PC-3 (cell line): ENCODE measurements at regions not wholly inside any gene's neighbourhood (a gene's known extent, or its start where the extent isn't known, plus 50 kb on each side); places are given as distances from the start of the nearest gene placed in this dataset.

Source experiments
- ATAC-seq: fragments of 200-7000 bp; cut with Tn5 transposase; 2 replicates; pipeline ENCODE4 v1.9.1; 2020; ENCODE audit warnings: mild to moderate bottlenecking, moderate library complexity
- BruUV-seq: library from RNA; stranded (reverse); fragments of 400-500 nt; replicated peaks from 2 replicates; lab custom pipeline; 2021; lab: Mats Ljungman, UMichigan
- CTCF ChIA-PET: fragments of 300-600 bp; sonication (Branson Sonifier 250); formaldehyde crosslinking; loops from one replicate; lab custom pipeline; 2022; ENCODE audit warnings: antibody characterized with exemption; lab: Charles Lee
- POLR2A ChIA-PET: fragments of 300-600 bp; sonication (Branson Sonifier 250); formaldehyde crosslinking; loops from one replicate; lab custom pipeline; 2022; ENCODE audit warnings: antibody characterized with exemption; ENCODE audit not compliant: unreplicated experiment; lab: Charles Lee
- DNase-seq: peaks from one replicate; pipeline ENCODE4 v3.0.0-alpha.2; 2015
- H2AFZ ChIP-seq: fragments of 300-600 bp; sonication (generic); 2 replicates; pipeline ENCODE4 v1.6.0; 2016; ENCODE audit warnings: antibody characterized with exemption, low read length
- H3F3A ChIP-seq: fragments of 300-600 bp; sonication (generic); one replicate; pipeline ENCODE4 v1.6.0; 2017; ENCODE audit warnings: antibody characterized with exemption, low read length, control low read depth, mild to moderate bottlenecking; ENCODE audit not compliant: unreplicated experiment
- H3K27ac ChIP-seq: fragments of 300-600 bp; sonication (generic); 2 replicates; pipeline ENCODE4 v1.5.1; 2016; ENCODE audit warnings: mild to moderate bottlenecking, low read length
- H3K27me3 ChIP-seq: fragments of 300-600 bp; sonication (generic); 2 replicates; pipeline ENCODE4 v1.6.1; 2016; ENCODE audit warnings: low read length, mixed read lengths
- H3K36me3 ChIP-seq: fragments of 300-600 bp; sonication (generic); 2 replicates; pipeline ENCODE4 v1.6.1; 2016; ENCODE audit warnings: low read depth, mixed run types, low read length, mixed read lengths
- H3K4me1 ChIP-seq: fragments of 300-600 bp; sonication (generic); 2 replicates; pipeline ENCODE4 v1.5.1; 2016; ENCODE audit warnings: low read length; ENCODE audit not compliant: insufficient read depth
- H3K4me2 ChIP-seq: fragments of 300-600 bp; sonication (generic); 2 replicates; pipeline ENCODE4 v1.6.0; 2016; ENCODE audit warnings: low read length
- H3K4me3 ChIP-seq: fragments of 300-600 bp; sonication (generic); 2 replicates; pipeline ENCODE4 v1.5.1; 2016; ENCODE audit warnings: mild to moderate bottlenecking, low read length, mixed read lengths
- H3K79me2 ChIP-seq: fragments of 300-600 bp; sonication (generic); 2 replicates; pipeline ENCODE4 v1.6.1; 2017; ENCODE audit warnings: low read length, mixed read lengths
- H3K9ac ChIP-seq: fragments of 300-600 bp; sonication (generic); 2 replicates; pipeline ENCODE4 v1.6.0; 2016; ENCODE audit warnings: mild to moderate bottlenecking, low read length
- H3K9me2 ChIP-seq: fragments of 300-600 bp; sonication (generic); replicated peaks from 2 replicates; pipeline ENCODE4 v1.6.1; 2016; ENCODE audit warnings: mixed run types, low read length, mixed read lengths
- H3K9me3 ChIP-seq: fragments of 300-600 bp; sonication (generic); 2 replicates; pipeline ENCODE4 v1.6.1; 2016; ENCODE audit warnings: low read length, mixed read lengths
- H4K20me1 ChIP-seq: fragments of 300-600 bp; sonication (generic); 2 replicates; pipeline ENCODE4 v1.6.1; 2016; ENCODE audit warnings: low read length, mixed read lengths
- EZH2 ChIP-seq: fragments of 300-600 bp; sonication (generic); IDR thresholded peaks from one replicate; pipeline ENCODE4 v1.6.1; 2017; ENCODE audit warnings: antibody characterized with exemption, mild to moderate bottlenecking, low read length; ENCODE audit not compliant: unreplicated experiment
- EZH2phosphoT487 ChIP-seq: fragments of 300-600 bp; sonication (generic); IDR thresholded peaks from 2 replicates; pipeline ENCODE4 v1.6.1; 2018; ENCODE audit warnings: mild to moderate bottlenecking, antibody characterized with exemption, low read length, borderline replicate concordance
- intact Hi-C: fragments of 100-400 bp; cut with micrococcal nuclease; formaldehyde crosslinking; loops from 2 replicates; pipeline ENCODE4 v1.9.0; 2023
- TF ChIP-seq, protein P1 (sequence below): fragments of 300-600 bp; sonication (generic); conservative IDR thresholded peaks from 2 replicates; pipeline ENCODE4 v1.5.1; 2017; ENCODE audit warnings: antibody characterized with exemption, low read depth, mild to moderate bottlenecking, low read length

DNA sequence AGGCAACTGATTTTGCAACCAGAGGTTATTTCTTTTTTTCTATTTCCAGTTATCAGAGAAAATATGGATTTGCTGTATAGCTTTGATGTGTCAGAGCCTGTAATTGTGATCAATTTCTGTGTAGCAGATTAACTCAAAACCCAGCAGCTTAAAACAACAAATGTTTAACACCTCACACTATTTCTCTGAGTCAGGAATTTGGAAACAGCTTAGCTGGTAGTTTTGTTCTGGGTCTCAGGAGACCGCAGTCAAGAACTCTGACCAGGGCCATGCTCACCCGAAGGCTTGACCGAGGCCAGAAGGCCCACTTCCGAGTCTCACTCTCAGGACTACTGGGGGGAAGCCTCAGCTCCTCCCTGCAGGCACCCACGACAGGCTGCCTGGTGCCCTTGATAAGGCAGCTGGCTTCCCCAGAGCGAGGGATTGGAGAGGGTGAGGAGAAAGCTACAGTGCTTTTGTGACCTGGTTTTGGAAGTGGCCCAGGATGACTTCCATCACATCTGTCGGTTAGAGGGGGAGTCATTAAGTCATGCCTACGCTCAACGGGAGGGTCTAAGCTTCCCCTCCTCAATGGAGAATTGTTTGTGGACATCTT, 105.7 kb upstream of the SHH start:
- H3K4me3 ChIP-seq: no peak overlapping the region
- no peaks in the 10 kb centered on the region for H3F3A ChIP-seq
- BruUV-seq: no TSS peak
- intact Hi-C loops: loop anchor here (2.0 kb wide), 5 partner anchors 33 to 89 kb away; no protein-coding TSS in a partner anchor
- H3K9me3 ChIP-seq: no peaks in the 10 kb centered on the region
- POLR2A ChIA-PET: no interaction called here
- CTCF ChIA-PET: interaction anchor here (0.9 kb wide), 1 partner anchor 137 kb away, joined by 4 read pairs; no protein-coding TSS in a partner anchor
- no peaks in the 10 kb centered on the region for H4K20me1 ChIP-seq
- H2AFZ ChIP-seq: no peak overlapping the region
- TF ChIP-seq EZH2phosphoT487 (no peak), EZH2 (no peak)
- TF ChIP-seq, protein P1, sequence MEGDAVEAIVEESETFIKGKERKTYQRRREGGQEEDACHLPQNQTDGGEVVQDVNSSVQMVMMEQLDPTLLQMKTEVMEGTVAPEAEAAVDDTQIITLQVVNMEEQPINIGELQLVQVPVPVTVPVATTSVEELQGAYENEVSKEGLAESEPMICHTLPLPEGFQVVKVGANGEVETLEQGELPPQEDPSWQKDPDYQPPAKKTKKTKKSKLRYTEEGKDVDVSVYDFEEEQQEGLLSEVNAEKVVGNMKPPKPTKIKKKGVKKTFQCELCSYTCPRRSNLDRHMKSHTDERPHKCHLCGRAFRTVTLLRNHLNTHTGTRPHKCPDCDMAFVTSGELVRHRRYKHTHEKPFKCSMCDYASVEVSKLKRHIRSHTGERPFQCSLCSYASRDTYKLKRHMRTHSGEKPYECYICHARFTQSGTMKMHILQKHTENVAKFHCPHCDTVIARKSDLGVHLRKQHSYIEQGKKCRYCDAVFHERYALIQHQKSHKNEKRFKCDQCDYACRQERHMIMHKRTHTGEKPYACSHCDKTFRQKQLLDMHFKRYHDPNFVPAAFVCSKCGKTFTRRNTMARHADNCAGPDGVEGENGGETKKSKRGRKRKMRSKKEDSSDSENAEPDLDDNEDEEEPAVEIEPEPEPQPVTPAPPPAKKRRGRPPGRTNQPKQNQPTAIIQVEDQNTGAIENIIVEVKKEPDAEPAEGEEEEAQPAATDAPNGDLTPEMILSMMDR: no peak
- no peaks in the 10 kb centered on the region for H3K9me2 ChIP-seq
- H3K9ac ChIP-seq: no peak overlapping the region
- H3K27me3 ChIP-seq: no peaks in the 10 kb centered on the region
- H3K4me1 ChIP-seq: peaks cover 54% of the 10 kb centered on the region
- no peak overlapping the region for H3K27ac ChIP-seq
- peak overlapping the region; percentile 20; the same call in 1 of the 2 replicates for H3K4me2 ChIP-seq
- no peaks in the 10 kb centered on the region for H3K36me3 ChIP-seq
- no peak for DNase-seq
- H3K79me2 ChIP-seq: no peaks in the 10 kb centered on the region
- ATAC-seq: no peak

- Histone ChIP-seq H3K4me3 (no peak overlapping the region), H3K27me3 (no peaks in the 10 kb centered on the region), H4K20me1 (no peaks in the 10 kb centered on the region), H3K9me3 (no peaks in the 10 kb centered on the region), H3K9me2 (no peaks in the 10 kb centered on the region), H3K79me2 (no peaks in the 10 kb centered on the region), H3K36me3 (no peaks in the 10 kb centered on the region), H3K4me2 (peak overlapping the region; percentile 20; the same call in 1 of the 2 replicates), H3K4me1 (peaks cover 47% of the 10 kb centered on the region), H3K9ac (no peak overlapping the region), H3F3A (no peaks in the 10 kb centered on the region), H2AFZ (no peak overlapping the region), H3K27ac (no peak overlapping the region)
- ChIA-PET CTCF (interaction anchor here (0.9 kb wide), 1 partner anchor 138 kb away, joined by 4 read pairs; no protein-coding TSS in a partner anchor), POLR2A (interaction anchor here (0.5 kb wide), 1 partner anchor 724 kb away, joined by 3 read pairs; no protein-coding TSS in a partner anchor)
- DNase-seq: peak; percentile 77
- no TSS peak for BruUV-seq
- no peak for TF ChIP-seq EZH2phosphoT487
- no peak for TF ChIP-seq EZH2
- TF ChIP-seq, protein P1: no peak
- intact Hi-C loops: loop anchor here (2.0 kb wide), 1 partner anchor 40 kb away; no protein-coding TSS in a partner anchor
- peak; percentile 21 for ATAC-seq
Observed at GRCh38 chr7:155916926-155917655, 104.8 kb upstream of the SHH start.

DNA sequence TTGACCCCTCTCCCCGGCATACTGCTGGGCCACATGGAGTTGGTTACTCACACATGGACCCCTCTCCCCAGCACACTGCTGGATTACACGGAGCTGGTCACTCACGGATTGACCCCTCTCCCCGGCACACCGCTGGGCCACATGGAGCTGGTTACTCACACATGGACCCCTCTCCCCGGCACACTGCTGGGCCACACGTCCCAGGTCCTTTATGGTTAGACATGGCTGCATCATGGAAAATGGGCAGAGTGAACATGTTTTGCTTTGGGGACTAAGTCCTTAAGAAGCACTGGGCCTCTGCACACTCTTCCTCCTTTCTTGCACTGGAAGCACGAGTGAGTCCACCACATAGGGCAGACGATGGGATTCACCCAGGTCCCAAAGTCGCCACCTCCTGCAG, 102.1 kb upstream of the SHH start:
- no peak overlapping the region for H3K4me3 ChIP-seq
- no peak overlapping the region for H2AFZ ChIP-seq
- no peaks in the 10 kb centered on the region for H3K36me3 ChIP-seq
- no peak overlapping the region for H3K9ac ChIP-seq
- no TSS peak for BruUV-seq
- no peaks in the 10 kb centered on the region for H3F3A ChIP-seq
- no peak for DNase-seq
- H3K27me3 ChIP-seq: no peaks in the 10 kb centered on the region
- intact Hi-C loops: no loop called here
- H3K9me2 ChIP-seq: no peaks in the 10 kb centered on the region
- peaks cover 26% of the 10 kb centered on the region for H3K4me1 ChIP-seq
- H3K4me2 ChIP-seq: no peak overlapping the region
- no peak for ATAC-seq
- ChIA-PET POLR2A (no interaction called here), CTCF (no interaction called here)
- H3K27ac ChIP-seq: no peak overlapping the region
- no peaks in the 10 kb centered on the region for H3K9me3 ChIP-seq
- no peak for TF ChIP-seq EZH2
- TF ChIP-seq, protein P1: no peak
- no peak for TF ChIP-seq EZH2phosphoT487
- no peaks in the 10 kb centered on the region for H3K79me2 ChIP-seq
- H4K20me1 ChIP-seq: no peaks in the 10 kb centered on the region
